Activated effector memory CD4-positive, alpha-beta T cell treated with anti-CD3 and anti-CD28 coated beads, Interleukin-2, amount 50 U/mL, for 16 hours (primary cell): ENCODE measurements at regions not wholly inside any gene's neighbourhood (a gene's known extent, or its start where the extent isn't known, plus 50 kb on each side); places are given as distances from the start of the nearest gene placed in this dataset.

Source experiments
- DNase-seq: peaks from one replicate; pipeline ENCODE4 v3.0.0-alpha.2; 2020

DNA sequence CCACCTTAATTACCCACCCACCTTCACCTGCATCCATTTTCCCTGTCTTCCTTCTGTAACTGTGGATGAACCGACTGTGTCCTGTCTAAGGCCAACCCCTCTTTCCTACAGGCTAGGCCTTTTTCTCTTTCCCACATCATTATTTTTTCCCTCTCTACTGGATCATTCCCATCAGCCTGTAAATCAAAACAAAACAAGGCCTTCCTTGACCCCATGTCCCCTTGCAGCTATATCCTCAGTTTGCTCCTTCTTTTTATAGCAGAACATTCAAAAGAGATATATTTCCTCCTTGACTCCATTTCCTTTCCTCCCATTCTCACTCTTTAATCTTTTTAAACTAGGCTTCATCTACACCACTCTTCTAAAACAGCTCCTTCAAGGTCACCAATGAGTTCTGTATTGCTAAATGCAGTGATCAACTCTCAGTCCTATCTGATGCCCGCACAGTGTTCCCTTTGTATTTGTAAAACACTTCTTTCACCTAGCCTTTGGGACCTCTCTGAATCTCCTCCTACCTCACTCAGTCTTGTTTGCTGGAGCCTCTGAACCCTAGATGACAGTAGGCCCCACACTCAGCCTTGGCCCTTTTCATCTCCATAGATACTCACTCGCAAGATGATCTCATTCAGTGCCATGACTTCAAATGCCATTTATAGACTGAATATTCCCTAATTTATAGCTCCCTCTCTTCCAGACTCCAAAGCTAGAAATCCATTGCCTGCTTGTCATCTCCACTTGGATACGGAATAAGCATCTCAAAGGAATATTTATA is 55.7 kb downstream of the CXCR4 start:
- no peak for DNase-seq

DNA sequence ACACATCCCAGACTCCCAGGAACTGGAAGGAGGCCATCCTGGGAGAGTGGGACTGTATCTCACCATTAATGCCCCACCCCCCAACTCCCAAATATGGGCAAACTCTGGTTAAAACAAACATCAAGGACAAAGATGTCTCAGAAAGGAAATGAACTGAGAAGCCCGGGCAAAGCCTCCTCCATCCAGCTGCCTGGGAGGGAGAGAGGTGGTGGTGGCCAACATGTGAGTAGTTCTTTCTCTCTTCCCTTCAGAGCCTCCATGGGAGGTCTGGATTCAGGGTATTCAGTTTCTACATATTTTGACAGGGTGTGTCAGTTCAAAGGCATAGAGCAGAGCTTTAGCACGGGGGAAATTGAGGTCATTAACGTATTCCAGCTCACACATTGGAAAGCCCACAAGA is 57.5 kb downstream of the CXCR4 start:
- DNase-seq, result no peak

DNA sequence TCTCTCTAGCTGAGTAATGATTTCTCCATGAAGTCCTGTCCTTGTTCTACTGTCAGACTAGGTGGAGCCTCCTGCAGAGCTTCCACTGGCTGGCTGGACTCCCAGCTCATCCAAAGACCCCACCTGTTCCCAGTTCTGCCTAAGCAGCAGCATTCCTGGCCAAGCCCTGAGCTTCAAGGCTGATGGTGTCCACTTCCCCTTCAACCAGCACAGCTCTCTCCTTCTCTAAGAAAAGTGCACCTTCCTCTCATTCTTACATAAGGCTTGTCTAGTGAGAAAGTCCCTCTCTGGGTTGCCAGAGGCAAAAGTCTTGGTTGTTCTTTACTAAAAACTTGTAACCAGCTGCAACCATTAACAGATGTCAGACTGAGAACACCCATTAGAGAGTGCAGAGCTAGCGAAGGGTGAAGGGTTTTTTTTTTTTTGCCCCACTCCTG is 58.9 kb downstream of the CXCR4 start:
- no peak for DNase-seq

DNA sequence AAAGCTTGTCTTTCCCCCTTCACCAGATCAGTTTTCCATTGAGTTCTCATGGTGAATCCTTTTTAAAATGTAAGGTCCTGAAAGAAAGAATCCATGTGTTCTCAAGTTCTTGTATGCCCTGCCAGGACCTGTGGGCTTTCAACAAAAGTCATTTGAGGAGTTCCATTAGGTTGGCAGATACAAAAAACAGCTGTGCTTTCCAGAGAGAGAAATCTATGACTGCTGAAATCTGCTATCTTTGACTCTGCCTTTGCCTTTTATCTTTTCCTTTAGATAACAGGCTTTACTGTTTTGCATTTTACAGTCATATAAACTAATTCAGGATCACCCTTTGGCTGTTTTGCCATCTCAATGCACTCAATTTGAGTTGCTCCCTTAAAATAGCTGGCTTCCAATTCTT is 59.7 kb downstream of the CXCR4 start:
- no peak for DNase-seq

DNA sequence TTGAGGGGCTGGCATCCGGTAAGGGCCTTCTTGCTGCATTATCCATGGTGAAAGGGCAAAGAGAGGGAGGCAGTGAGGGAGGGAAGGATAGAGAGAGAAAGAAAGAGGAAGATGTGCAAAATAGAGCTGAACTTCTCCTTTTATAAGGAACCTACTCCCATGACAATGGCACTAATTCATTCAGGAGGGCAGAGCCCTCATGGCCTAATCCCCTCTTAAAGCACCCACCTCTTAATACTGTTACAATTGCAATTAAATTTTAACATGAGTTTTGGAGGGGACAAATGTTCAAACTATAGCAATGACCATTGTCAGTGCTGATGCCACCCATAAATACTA is 60.2 kb downstream of the CXCR4 start:
- no peak for DNase-seq

DNA sequence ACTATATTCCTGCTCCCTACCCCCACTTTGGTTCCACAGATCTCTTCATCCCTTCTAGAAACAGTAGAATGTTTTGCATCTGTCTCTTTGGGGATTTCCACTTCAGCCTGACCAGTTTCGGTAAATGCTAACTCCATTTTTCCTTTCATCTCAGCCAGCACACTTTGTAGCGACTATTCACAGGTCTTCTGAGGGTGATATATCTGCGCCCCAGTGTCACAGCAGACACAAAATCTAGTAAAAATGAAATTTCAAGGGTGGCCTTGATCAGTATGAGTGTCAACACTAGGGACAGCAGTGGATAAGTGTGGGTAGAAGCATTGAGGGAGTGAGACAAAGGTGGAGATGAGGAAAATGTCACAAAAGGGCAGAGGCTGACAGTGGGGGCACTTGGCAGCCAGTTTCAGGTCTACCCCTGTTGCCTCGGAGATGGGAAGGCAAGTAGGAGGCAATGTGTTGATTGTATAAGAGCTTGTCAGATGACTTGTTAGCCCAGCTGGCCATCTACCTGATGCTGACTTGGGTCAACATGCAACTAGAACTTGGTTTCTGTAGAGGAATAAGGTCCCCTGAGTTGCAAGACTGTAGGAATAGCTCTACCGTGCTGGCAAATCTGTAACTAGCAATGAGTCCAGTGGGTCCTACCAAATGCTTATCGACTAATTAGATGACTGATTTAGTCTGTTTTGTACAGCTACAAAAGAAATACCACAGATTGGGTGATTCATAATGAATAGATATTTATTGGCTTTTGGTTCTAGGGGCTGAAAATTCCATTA is 60.7 kb downstream of the CXCR4 start:
- DNase-seq, result peak; percentile 65

DNA sequence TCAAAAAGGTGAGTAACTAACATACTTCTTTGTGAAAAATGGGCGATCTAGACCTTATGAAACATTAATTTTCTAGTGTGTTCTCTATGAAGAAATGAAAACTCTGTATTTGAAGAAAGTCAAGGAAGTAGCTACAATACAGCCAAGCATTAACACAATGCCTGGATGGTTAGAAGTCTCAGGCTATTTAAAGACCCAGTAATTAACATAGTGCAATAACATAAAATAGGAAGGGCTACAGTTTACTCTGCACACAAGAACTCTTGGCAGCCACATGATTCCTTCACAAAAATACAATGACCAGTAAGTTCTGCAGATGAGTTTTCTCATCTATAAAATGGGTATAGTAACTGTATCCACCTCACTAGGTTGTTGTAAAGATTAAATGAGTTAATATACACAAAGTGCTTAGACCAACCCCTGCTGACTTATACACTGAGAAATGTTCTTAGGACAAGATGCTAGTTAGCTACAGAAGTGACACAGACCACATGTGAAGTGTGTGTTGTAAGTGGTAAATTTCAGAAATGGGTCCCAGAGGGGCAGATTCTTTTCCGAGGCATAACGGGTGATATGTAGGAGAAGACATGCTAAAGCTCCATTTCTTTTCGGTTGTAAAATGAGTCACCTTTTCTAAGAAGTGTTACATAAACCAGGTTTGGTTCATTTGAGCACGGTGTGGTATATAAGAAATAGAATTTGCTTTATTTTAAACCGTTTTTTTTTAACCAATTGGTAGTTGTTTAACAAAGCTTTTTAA is 61.8 kb downstream of the CXCR4 start:
- no peak for DNase-seq

DNA sequence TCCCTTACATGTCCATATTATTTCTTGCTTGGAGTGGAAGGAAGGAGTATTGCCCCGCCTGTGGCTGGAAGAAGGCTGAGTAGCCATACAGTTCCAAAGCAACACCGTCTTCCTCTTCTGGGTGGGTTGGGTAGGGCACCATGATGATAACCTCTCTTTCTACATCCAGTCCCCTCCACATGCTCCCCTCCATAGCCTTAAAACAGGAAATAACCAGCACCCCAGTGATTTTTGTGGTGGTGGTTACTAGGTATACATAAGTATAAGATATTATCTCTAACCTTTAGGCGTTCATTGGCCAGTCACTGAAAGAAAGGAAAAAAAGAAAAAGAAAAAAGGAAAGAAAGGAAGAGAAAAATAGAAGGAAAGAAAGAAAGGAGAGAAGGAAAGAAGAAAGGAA is 63.1 kb downstream of the CXCR4 start:
- no peak for DNase-seq

DNA sequence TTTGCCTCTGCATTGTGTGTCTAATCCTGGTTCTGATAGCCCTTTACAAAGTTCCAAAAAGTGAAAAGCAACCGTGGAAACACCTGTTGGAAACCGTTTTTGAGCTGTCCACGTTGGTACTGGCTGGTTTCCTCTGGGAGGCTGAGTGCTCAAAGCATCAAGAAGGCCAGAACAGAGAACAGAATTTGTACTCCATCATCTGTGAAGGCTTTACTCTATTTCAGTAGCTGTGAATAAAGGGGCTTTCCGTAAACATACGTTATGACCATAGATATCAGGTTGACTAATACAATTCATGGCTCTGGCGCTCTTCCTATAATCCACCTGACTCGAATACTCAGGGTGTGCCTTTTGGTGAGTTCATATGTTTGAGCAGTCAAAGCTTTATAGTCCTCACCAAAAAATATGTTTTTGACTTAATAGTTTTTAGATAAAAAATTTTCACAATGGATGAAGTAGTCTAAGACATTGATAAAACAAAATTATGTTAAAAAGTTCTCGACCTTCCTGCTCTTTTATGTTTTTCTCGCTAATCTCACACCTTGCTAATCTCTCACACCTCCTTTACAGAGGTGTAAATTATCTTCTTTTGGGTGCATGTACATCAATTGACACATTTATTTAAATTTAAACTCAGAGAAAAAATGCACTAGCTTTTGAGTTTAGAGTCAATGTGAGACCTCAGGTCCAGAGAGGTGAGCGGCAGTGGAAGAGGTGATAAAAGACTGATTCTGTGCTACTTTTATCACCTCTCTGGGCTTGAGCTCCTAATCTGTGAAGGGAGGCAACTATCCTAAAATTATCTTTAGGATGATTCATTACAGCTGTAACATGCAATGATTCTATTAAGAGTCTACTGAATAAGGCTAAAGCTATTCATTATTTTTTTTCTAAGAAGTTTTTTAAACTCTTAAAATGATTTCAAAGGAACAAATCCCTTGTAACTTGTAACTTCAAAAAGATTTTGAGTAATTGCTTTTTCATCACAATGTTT is 65.3 kb downstream of the CXCR4 start:
- no peak for DNase-seq

DNA sequence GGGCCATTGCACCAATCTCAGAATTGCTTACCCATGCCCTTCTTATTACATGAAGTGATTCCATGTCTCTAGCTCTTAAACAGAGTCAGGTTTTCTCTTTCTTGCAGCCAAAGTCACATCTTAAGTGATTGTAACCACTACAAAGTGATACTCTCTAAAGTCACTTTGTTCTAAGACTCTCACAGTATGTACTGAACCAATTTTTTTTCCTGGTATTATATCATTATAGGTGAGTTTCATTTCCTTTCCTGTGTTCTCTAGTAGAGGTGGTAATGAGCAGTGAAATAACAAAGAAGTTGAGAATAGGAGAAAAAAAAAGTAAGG is 66.3 kb upstream of the DARS1 start:
- DNase-seq, result no peak

DNA sequence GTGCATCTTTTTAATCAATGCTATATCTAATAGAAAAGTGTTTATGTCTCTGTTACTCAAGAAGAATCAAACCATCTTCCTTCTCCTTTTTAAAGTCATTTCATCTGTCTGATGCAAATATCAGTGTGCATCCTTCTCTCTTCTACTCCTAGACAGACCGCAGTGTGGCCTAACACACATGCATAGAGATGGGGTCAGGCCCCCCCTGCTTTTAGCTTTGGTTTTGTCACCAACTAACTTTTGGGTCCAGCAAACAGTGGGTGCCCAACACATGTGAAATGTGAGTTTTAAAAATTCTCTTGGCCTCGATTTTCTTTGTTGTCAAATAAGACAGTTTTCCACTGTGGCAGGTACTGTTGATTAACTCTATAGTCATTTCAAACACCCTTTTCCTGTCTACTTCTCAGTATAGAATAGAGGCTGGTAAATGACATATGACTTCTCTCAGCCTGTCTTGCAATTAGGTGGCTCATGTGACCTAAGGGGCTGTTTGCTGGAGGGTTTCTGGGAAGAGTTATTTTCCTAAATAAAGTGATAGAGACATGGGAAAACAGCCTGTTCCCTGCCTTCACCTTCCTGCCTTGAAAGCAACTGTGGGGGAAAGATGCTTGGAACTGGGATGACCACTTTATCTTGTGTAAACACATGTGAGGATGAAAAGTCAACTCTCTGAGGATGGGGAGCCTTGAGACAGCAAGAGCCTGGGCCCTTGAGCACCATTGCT is 65.7 kb upstream of the DARS1 start:
- DNase-seq, result no peak

DNA sequence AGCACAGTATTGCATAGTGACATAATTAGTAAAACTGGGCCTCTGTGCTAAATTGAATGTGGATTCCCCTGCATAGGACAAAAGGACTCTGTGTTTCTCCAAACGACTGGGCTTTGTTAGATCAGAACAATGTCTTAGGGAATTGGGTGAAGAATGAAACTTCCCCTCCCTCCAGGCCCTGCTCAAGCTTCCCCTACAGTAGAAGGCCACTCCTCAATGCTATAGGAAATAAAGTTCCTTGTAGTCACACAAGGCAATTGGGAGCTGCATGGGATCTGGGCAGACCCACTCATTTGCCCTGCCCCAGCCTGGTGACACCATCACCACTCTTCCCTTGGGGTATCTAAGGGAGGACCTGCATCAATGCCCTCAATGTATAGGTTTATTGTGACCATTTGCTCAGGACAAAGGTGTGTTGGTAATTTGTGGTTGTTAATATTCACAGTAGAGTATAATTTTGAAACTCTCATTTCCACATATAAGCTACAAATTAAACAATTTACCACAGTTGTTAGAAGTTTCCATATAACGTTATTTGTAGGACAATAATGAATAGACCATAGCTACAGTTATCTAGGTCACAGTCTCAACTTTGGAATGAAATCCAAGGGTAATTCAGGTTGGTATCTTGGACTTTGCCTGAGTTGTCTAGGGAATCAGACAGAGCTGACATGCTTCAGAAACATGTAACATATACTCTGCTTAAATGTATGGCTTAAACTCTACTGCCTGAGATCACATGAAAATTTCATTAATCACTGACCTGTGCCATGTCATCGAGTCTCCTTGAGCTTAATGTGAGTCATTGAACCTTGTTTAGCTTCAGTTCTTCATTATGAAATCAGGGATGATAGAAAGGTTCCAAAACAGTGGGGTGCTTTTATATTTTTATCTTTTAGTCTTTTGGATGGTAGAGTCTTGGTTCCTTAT is 64.8 kb upstream of the DARS1 start:
- DNase-seq, result no peak

DNA sequence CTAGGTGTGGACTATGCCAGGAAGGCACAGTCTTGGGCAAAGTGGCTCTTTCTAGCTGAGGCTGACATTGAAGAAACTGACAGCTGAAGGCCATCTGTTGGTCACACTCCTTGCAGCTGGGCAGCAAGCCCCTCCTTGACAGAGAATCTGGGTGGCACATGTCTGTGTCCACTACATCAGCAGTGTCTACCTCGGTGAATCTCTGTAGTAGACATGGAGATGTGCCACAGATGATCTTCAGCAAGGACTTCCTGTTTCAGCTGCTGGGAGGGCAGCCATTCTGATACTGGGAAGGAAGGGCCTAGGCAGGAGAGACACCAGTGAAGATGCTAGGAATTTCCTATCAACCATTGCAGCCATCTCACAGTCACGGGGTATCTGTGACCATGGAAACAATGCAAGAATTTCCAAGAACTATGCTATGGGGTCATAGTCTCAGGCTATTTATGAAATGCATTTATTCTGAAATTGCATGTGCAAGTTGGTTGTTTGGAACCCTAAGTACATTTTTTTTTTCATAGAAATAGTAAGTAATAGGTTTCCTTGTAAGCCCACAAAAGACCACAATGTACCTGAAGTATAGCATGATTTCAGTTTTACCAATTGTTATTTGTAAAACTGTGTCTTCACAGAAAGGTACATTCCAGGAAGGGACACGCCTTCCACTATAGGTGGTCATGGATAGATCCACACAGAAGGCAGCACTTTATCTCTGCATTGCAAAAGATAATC is 63.8 kb upstream of the DARS1 start:
- DNase-seq, result no peak

DNA sequence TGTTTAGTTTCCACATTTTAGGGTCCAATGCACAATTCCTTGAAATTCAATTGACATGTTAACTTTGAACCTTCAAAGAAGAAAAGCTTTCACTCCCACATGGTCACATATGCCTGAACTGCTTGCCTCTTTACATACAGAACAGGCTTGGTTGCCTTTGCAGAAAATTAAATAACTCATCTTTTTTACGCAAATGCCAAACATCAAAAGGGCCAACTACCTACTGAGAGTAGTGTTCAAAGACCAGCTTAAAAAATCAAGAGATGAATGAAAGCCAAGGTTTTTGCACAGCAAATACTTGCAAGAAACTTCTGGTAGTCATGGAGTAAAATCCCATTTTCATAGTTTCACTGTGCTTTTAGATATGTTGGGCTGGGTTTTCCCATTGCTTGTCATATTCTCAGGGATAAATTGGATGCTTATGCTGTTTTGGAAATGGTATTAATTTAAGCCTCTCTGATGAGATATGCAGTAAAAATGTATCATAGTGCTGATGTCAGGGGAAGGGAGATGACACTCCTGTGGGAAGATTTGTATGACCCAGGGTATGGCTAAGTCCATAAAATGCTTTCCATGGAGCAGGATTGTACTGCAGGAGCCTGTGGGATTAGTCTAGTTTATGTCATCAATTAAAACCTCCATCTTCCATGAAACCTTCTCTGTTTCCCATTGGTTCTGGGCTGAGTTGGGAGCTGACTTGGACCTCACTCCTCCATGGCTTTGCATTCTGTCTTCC is 60.6 kb upstream of the DARS1 start:
- DNase-seq, result no peak

DNA sequence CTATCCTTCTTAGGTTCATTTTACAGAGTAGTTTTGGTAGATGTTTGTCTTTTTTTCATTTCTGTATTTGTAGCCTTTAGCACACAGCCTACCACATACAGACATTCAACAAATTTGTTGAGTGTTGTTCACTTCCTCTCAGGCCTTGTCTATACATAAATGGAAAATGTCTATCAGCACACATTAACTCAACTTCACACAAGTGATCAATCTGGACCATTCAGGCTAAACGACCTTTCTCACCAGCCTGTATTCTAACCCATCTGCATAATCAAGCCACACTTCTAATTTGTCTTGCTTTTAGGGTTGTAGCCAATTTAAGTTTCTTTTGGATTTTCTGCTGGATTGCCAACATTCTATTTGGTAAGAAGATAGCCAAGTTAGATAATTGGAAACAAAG is 59.9 kb upstream of the DARS1 start:
- no peak for DNase-seq
